Heart right ventricle (tissue), 16 donors: ENCODE measurements at regions not wholly inside any gene's neighbourhood (a gene's known extent, or its start where the extent isn't known, plus 50 kb on each side); places are given as distances from the start of the nearest gene placed in this dataset.

ENCODE experiments used
- ATAC-seq, 8 donors: fragments of 200-7000 bp; cut with Tn5 transposase; one replicate each; pipeline ENCODE4 v1.9.1; 2020; ENCODE audit warnings: mild to moderate bottlenecking in 8 of 8, moderate library complexity in 8 of 8, moderate number of reproducible peaks in 1 of 8
- DNase-seq, 2 donors: peaks; one replicate each; pipeline ENCODE4 v3.0.0-alpha.2; 2020
- H3K27ac ChIP-seq, 10 donors: fragments of 200-600 bp; sonication (generic) in 2 of 10; one replicate each; pipeline versions ENCODE4 v1.5.0 to v1.8.0; 2020 to 2022; ENCODE audit warnings: mild to moderate bottlenecking in 3 of 10
- H3K27me3 ChIP-seq, 7 donors: fragments of 200-600 bp; one replicate each; pipeline ENCODE4 v1.8.0; 2021 to 2022; ENCODE audit warnings: mild to moderate bottlenecking in 2 of 7
- H3K36me3 ChIP-seq, 9 donors: fragments of 200-600 bp; sonication (generic) in 1 of 9; one replicate each; pipeline versions ENCODE4 v1.5.0 to v1.8.0; 2020 to 2022; ENCODE audit warnings: mild to moderate bottlenecking in 2 of 9
- H3K4me1 ChIP-seq, 9 donors: fragments of 200-600 bp; sonication (generic) in 1 of 9; one replicate each; pipeline versions ENCODE4 v1.5.0 to v1.8.0; 2020 to 2022; ENCODE audit warnings: mild to moderate bottlenecking in 4 of 9
- H3K4me3 ChIP-seq, 10 donors: fragments of 200-600 bp; sonication (generic) in 2 of 10; one replicate each; pipeline versions ENCODE4 v1.5.0 to v1.8.0; 2020 to 2022; ENCODE audit warnings: mild to moderate bottlenecking in 7 of 10, moderate library complexity in 2 of 10
- H3K9me3 ChIP-seq, 11 donors: fragments of 200-600 bp in 10 of 11; sonication (generic) in 2 of 11; one replicate each; pipeline versions ENCODE4 v1.5.0 to v1.8.0; 2013 to 2022; ENCODE audit warnings: mild to moderate bottlenecking in 2 of 11, control low read depth in 1 of 11, moderate library complexity in 1 of 11
- WGBS, 2 donors: extraction: QIAGEN DNeasy Blood & Tissue Kit; methylation state at CpG; one replicate each; pipeline ENCODE4 v1.1.7; 2013; ENCODE audit warnings: inconsistent platforms in 1 of 2; 5-methylcytosine and 5-hydroxymethylcytosine counted together
- intact Hi-C, 10 donors: fragments of 100-400 bp; cut with DNase I; formaldehyde crosslinking; loops; one replicate each; pipeline versions ENCODE4 v1.11.1 to v1.14.2; 2022
- TF ChIP-seq, protein P1 (sequence below), 9 donors: fragments of 200-600 bp; sonication (generic) in 2 of 9; IDR thresholded peaks; one replicate each; pipeline versions ENCODE4 v1.5.0 to v1.8.0; 2021 to 2022; ENCODE audit warnings: antibody characterized with exemption in 9 of 9, mild to moderate bottlenecking in 5 of 9, moderate library complexity in 1 of 9
- donor health status: Arrhythmogenic right ventricular cardiomyopathy.
- donor health status: ischemic (EF 13 %, LVEDD 7.1; RV severe dilation, severe dysfunction).
- donor health status: healthy with polysubstance abuse.
- donor health status: DM: no; HTN: yes; CAD: no.
- donor health status: DM: no; HTN: no; CAD: no.
- donor health status: ischemic (EF 25% LVEDD 6.9; RV normal size, moderate dysfunction).
- donor health status: ischemic (EF 25% LVEDD 5.7; RV mildly dilated, moderate dysfunction).
- donor health status: healthy.
- donor health status: DM: yes; HTN: yes; CAD: no.
- donor health status: Ischemic cardiomyopathy.
- donor health status: ischemic (EF 35%, LVEDD 5.7; RV mildly dilated, moderate dysfunction).
- donor health status: nonischemic (EF 11% LVEDD 7.7; RV severe dilation, severe dysfunction).
- donor health status: DM: yes; HTN: yes; CAD: no.
- donor health status: PGD.
- donor health status: ischemic (EF 29% LVEDD 5.4; RV normal size, mild dysfunction).
- donor health status: nonischemic (EF 23%, LVEDD 6.1; RV moderate dilation, normal function).

DNA sequence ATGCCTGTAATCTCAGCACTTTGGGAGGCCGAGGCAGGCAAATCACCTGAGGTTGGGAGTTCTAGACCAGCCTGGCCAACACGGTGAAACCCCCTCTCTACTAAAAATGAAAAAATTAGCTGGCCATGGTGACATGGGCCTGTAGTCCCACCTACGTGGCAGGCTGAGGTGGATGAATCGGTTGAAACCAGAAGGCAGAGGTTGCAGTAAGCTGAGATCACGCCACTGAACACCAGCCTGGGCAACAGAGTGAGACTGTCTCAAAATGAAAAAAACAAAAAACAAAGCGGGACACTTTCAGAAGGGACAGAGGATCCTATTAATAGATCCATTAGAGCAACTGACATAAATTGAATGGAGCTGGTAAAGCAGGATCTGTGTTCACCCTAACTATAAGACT is 89.6 kb upstream of the SGCD start:
- Histone ChIP-seq H3K36me3 (no peaks in the 10 kb centered on the region), H3K4me1 (peaks cover 0 to 13% (median 5%) of the 10 kb centered on the region in 9 donors), H3K27ac (no peak overlapping the region), H3K4me3 (no peak overlapping the region), H3K9me3 (no peaks in the 10 kb centered on the region), H3K27me3 (no peaks in the 10 kb centered on the region)
- no peak for ATAC-seq
- intact Hi-C loops = no loop called here
- WGBS, 2 donors = 84 to 86% methylated on average over 6 of the region's 6 CpGs
- TF ChIP-seq, protein P1, sequence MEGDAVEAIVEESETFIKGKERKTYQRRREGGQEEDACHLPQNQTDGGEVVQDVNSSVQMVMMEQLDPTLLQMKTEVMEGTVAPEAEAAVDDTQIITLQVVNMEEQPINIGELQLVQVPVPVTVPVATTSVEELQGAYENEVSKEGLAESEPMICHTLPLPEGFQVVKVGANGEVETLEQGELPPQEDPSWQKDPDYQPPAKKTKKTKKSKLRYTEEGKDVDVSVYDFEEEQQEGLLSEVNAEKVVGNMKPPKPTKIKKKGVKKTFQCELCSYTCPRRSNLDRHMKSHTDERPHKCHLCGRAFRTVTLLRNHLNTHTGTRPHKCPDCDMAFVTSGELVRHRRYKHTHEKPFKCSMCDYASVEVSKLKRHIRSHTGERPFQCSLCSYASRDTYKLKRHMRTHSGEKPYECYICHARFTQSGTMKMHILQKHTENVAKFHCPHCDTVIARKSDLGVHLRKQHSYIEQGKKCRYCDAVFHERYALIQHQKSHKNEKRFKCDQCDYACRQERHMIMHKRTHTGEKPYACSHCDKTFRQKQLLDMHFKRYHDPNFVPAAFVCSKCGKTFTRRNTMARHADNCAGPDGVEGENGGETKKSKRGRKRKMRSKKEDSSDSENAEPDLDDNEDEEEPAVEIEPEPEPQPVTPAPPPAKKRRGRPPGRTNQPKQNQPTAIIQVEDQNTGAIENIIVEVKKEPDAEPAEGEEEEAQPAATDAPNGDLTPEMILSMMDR (IDR thresholded peaks at IDR 0.05) = no peak
- DNase-seq = no peak

DNA sequence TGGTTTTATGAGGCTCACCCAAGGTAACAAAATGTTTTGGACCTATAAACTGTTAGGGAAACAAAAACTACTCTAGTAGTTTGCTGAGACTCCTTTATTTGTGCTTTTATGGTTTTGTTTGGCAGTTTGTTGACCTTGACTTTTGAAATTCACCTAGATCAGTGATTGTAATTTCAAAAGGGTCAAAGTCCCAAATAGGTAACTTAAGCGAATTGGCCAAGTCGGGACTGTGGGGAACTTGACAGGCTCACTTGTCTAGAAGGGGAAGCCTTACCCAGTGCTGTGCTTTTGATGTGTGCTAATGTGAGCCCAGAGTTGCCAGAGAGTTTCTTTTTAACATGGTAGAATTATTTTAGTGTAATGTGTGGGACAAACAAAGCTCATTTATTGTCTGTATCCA is 87.2 kb upstream of the SGCD start:
- Histone ChIP-seq H3K27ac (no peak overlapping the region), H3K4me3 (no peak overlapping the region), H3K36me3 (no peaks in the 10 kb centered on the region), H3K4me1 (peaks cover 0 to 13% (median 5%) of the 10 kb centered on the region in 9 donors), H3K27me3 (no peaks in the 10 kb centered on the region), H3K9me3 (no peaks in the 10 kb centered on the region)
- DNase-seq (no peak), ATAC-seq (no peak)
- WGBS, 2 donors = 82 to 90% methylated on average over 2 of the region's 2 CpGs
- TF ChIP-seq, protein P1 (IDR thresholded peaks at IDR 0.05) = no peak
- intact Hi-C loops = no loop called here

DNA sequence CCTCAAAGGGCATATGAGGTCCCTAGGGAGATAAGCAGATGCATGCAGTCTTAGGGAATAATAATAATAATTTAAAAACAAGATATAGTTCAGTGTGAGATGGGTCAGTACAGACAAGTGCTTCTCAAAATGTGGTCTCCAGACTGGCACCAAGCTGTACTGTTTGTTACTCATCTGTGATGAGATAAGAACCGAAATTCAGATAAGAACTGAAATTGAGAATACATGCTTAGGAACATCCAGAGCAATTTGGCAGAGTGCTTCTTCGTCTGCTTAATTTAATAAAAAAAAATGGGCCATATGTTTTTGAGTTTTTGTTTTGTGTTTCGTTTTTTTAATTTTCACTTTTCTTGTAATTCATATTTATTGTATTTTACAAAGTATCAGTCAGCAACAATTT is 86.5 kb upstream of the SGCD start:
- intact Hi-C loops = no loop called here
- H3K27ac ChIP-seq = no peak overlapping the region
- 33 to 44% methylated on average over 3 of the region's 3 CpGs for WGBS, 2 donors
- H3K4me3 ChIP-seq = no peak overlapping the region
- H3K27me3 ChIP-seq = no peaks in the 10 kb centered on the region
- TF ChIP-seq, protein P1 (IDR thresholded peaks at IDR 0.05) = no peak
- no peak for ATAC-seq
- no peak for DNase-seq
- no peaks in the 10 kb centered on the region for H3K9me3 ChIP-seq
- no peaks in the 10 kb centered on the region for H3K36me3 ChIP-seq
- peaks cover 0 to 13% (median 5%) of the 10 kb centered on the region in 9 donors for H3K4me1 ChIP-seq

DNA sequence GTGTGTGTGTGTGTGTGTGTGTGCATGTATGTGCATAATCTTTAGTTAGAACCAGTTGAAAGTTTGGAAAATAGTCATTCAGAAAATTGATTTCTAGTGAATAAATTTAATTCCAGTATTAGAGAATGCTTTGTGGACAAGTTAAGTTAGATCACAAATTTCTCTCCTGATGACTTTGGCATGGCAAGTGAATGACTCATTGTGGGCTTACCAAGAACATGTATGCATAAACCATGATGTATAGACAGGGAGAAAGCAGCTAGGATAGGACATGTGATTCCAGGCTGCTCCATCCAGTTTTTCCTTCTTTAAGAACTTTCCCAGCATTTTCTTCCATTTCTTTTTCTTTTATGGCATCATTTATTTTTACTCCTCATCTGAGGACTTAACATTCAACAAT is 85.7 kb upstream of the SGCD start:
- Histone ChIP-seq H3K27ac (no peak overlapping the region), H3K4me3 (no peak overlapping the region), H3K9me3 (no peaks in the 10 kb centered on the region), H3K36me3 (no peaks in the 10 kb centered on the region), H3K27me3 (no peaks in the 10 kb centered on the region), H3K4me1 (peaks cover 0 to 13% (median 5%) of the 10 kb centered on the region in 9 donors)
- intact Hi-C loops = no loop called here
- ATAC-seq (no peak), DNase-seq (no peak)
- TF ChIP-seq, protein P1 (IDR thresholded peaks at IDR 0.05) = no peak

DNA sequence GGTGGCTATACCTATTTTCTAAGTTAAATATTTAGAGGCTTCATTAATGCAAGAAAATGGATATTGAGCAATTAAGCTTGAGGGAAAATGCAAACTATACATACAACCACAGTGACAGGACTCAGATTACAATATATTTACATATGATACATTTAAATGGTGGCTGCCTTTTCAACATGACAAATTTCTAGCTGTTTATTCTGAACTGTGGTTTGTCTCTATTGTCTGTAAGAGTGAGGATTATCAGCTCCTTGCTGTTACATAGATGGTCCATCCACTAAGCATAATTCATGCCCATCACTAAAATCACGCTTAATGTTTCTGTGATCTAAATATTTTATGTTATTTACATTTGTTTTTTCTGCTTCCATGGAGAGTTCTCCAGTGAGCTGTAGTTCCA is 81.1 kb upstream of the SGCD start:
- TF ChIP-seq, protein P1 (IDR thresholded peaks at IDR 0.05) = no peak
- WGBS, 2 donors = 90 to 93% methylated on average over 1 of the region's 1 CpG
- intact Hi-C loops = no loop called here

More for the DNA sequence above, 81.1 kb upstream of the SGCD start:
- H3K36me3 ChIP-seq = no peaks in the 10 kb centered on the region
- no peak overlapping the region for H3K4me3 ChIP-seq
- ATAC-seq (no peak), DNase-seq (no peak)
- peaks cover 0 to 5% (median 0%) of the 10 kb centered on the region in 9 donors for H3K4me1 ChIP-seq
- H3K27me3 ChIP-seq = no peaks in the 10 kb centered on the region
- H3K9me3 ChIP-seq = no peaks in the 10 kb centered on the region
- no peak overlapping the region for H3K27ac ChIP-seq
